ENCODE measurements at regions not wholly inside any gene's neighbourhood (a gene's known extent, or its start where the extent isn't known, plus 50 kb on each side); places are given as distances from the start of the nearest gene placed in this dataset.

DNA sequence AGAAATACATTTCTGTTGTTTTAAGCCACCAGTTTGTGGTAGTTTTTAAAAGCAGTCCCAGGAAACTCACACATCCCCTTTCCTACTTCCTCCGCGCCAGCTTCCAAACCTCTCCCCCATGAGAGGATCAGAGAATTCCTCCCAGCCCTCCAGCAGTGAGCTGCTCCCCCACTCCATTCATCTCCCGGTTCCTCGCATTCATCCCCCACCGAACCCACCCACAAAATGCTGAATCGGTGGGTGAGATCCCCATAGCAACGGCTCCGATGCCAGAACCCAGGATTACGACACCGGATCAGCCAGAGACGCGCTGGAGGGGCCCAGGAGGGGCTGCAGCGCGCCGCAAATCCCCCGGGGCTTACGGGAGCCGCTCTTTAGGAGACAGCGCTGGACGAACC lies 251.4 kb upstream of the RPL38 start:
- H3F3A ChIP-seq (ENCODE audit: insufficient read depth, low read length), result no peaks in the 10 kb centered on the region
- no peak overlapping the region for H3K4me3 ChIP-seq (ENCODE audit: low read length)
- no peaks in the 10 kb centered on the region for H3K9me2 ChIP-seq (replicated peaks; ENCODE audit: insufficient read depth, low read length)
- no peaks in the 10 kb centered on the region for H3K36me3 ChIP-seq (replicated peaks; ENCODE audit: insufficient read depth, low read length)
- H3K27ac ChIP-seq (ENCODE audit: low read length), result no peak overlapping the region
- H3K9me3 ChIP-seq (replicated peaks; ENCODE audit: insufficient read depth, low read length), result no peaks in the 10 kb centered on the region
- H3K4me1 ChIP-seq (ENCODE audit: low read length), result no peaks in the 10 kb centered on the region
- no peak overlapping the region for H3K4me2 ChIP-seq (ENCODE audit: low read depth, low read length)
- H4K20me1 ChIP-seq (ENCODE audit: insufficient read depth, low read length), result no peaks in the 10 kb centered on the region
- H2AFZ ChIP-seq (ENCODE audit: low read length), result no peak overlapping the region
- H3K9ac ChIP-seq (ENCODE audit: low read length), result no peak overlapping the region
- peaks cover 69% of the 10 kb centered on the region for H3K27me3 ChIP-seq (replicated peaks; ENCODE audit: insufficient read depth, low read length)
- TF ChIP-seq EZH2 (optimal IDR thresholded peaks at IDR 0.05; ENCODE audit: low read depth, low read length) (no peak), EZH2phosphoT487 (IDR thresholded peaks at IDR 0.05; ENCODE audit: low read length) (no peak)
- TF ChIP-seq, protein P1, sequence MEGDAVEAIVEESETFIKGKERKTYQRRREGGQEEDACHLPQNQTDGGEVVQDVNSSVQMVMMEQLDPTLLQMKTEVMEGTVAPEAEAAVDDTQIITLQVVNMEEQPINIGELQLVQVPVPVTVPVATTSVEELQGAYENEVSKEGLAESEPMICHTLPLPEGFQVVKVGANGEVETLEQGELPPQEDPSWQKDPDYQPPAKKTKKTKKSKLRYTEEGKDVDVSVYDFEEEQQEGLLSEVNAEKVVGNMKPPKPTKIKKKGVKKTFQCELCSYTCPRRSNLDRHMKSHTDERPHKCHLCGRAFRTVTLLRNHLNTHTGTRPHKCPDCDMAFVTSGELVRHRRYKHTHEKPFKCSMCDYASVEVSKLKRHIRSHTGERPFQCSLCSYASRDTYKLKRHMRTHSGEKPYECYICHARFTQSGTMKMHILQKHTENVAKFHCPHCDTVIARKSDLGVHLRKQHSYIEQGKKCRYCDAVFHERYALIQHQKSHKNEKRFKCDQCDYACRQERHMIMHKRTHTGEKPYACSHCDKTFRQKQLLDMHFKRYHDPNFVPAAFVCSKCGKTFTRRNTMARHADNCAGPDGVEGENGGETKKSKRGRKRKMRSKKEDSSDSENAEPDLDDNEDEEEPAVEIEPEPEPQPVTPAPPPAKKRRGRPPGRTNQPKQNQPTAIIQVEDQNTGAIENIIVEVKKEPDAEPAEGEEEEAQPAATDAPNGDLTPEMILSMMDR (IDR thresholded peaks at IDR 0.05; ENCODE audit: low read length), result no peak
- H3K79me2 ChIP-seq (ENCODE audit: low read length), result no peaks in the 10 kb centered on the region
- DNase-seq, result no peak

DNA sequence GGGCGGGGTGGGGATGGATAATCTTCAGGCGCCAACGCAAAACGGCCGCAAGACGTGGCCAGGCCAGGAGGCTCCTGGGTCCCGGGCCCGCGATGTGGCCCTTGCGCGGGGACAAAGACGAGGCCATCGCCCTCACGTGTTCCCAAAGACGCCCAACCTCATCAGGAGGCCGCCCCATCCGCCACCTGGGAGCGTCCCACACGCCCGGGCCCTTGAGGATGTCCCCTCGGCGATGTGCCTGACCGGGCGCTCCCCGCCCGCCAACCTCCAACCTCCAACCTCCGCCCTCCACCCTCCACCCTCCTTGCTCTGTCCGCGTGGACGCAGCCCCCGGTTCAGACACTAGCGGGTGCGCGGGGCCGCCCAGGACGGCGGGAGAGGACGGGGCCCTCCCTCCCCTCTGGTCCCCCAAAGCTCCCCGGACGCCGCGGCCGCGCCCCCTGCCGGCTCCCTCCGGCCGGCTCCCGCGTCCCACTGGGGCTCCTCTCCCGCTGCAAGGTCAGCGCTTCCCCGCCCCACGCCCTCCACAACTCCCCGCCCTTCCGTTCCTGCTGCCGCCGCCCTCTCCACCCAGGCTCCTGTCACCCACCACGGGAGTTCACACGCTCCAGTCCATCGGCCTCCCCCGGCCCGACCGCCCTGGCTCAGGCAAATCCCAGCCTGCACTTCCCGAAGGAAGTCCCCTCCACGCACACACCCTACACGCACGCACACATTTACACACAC lies 250.8 kb upstream of the RPL38 start:
- Histone ChIP-seq H3K4me2 (ENCODE audit: low read depth, low read length) (no peak overlapping the region), H3K9ac (ENCODE audit: low read length) (no peak overlapping the region), H3F3A (ENCODE audit: insufficient read depth, low read length) (no peaks in the 10 kb centered on the region), H3K27me3 (replicated peaks; ENCODE audit: insufficient read depth, low read length) (peaks cover 70% of the 10 kb centered on the region), H3K27ac (ENCODE audit: low read length) (no peak overlapping the region), H3K9me3 (replicated peaks; ENCODE audit: insufficient read depth, low read length) (no peaks in the 10 kb centered on the region), H3K36me3 (replicated peaks; ENCODE audit: insufficient read depth, low read length) (no peaks in the 10 kb centered on the region), H3K4me1 (ENCODE audit: low read length) (no peaks in the 10 kb centered on the region), H4K20me1 (ENCODE audit: insufficient read depth, low read length) (no peaks in the 10 kb centered on the region), H2AFZ (ENCODE audit: low read length) (no peak overlapping the region), H3K9me2 (replicated peaks; ENCODE audit: insufficient read depth, low read length) (no peaks in the 10 kb centered on the region), H3K79me2 (ENCODE audit: low read length) (no peaks in the 10 kb centered on the region), H3K4me3 (ENCODE audit: low read length) (no peak overlapping the region)
- no peak for DNase-seq
- no peak for TF ChIP-seq EZH2 (optimal IDR thresholded peaks at IDR 0.05; ENCODE audit: low read depth, low read length)
- TF ChIP-seq, protein P1 (IDR thresholded peaks at IDR 0.05; ENCODE audit: low read length), result no peak

DNA sequence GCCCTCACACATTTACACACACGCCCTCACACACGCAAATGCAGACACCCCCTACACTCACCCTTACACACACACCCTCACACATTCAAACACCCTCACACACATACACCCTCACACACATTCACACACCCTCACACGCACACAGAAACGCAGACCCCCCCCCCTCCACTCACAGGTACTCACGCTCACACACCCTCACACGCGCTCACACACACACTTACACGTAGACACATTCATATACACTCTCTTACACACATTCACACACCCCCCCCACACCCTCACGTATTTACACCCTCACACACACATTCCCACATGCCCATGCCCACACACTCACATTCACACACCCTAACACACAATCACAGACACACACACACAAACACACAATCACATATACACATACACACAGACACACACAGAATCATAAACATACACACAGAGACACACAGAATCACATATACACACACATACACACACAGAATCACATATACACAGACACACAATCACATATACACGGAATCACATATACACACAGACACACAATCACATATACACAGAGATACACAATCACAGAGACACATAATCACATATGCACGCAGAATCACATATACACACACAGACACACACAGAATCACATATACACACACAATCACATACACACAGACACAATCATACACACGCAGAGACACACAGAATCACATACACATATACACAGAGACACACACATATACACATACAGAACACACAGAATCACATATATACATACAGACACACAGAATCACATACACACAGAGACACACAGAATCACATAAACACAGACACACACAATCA lies 250.1 kb upstream of the RPL38 start:
- H2AFZ ChIP-seq (ENCODE audit: low read length), result no peak overlapping the region
- no peaks in the 10 kb centered on the region for H3K79me2 ChIP-seq (ENCODE audit: low read length)
- no peaks in the 10 kb centered on the region for H4K20me1 ChIP-seq (ENCODE audit: insufficient read depth, low read length)
- no peak overlapping the region for H3K4me3 ChIP-seq (ENCODE audit: low read length)
- no peaks in the 10 kb centered on the region for H3K9me3 ChIP-seq (replicated peaks; ENCODE audit: insufficient read depth, low read length)
- TF ChIP-seq EZH2 (optimal IDR thresholded peaks at IDR 0.05; ENCODE audit: low read depth, low read length) (no peak), EZH2phosphoT487 (IDR thresholded peaks at IDR 0.05; ENCODE audit: low read length) (no peak)
- TF ChIP-seq, protein P1 (IDR thresholded peaks at IDR 0.05; ENCODE audit: low read length), result no peak
- no peak overlapping the region for H3K27ac ChIP-seq (ENCODE audit: low read length)
- no peak for DNase-seq
- no peaks in the 10 kb centered on the region for H3F3A ChIP-seq (ENCODE audit: insufficient read depth, low read length)
- H3K4me1 ChIP-seq (ENCODE audit: low read length), result no peaks in the 10 kb centered on the region
- no peak overlapping the region for H3K4me2 ChIP-seq (ENCODE audit: low read depth, low read length)
- peaks cover 70% of the 10 kb centered on the region for H3K27me3 ChIP-seq (replicated peaks; ENCODE audit: insufficient read depth, low read length)
- no peaks in the 10 kb centered on the region for H3K9me2 ChIP-seq (replicated peaks; ENCODE audit: insufficient read depth, low read length)
- H3K36me3 ChIP-seq (replicated peaks; ENCODE audit: insufficient read depth, low read length), result no peaks in the 10 kb centered on the region
- no peak overlapping the region for H3K9ac ChIP-seq (ENCODE audit: low read length)

Measured in MM.1S (cell line).